Kidney epithelial cell (primary cell): ENCODE measurements at regions not wholly inside any gene's neighbourhood (a gene's known extent, or its start where the extent isn't known, plus 50 kb on each side); places are given as distances from the start of the nearest gene placed in this dataset.

Source experiments
- DNase-seq: peaks from one replicate; pipeline ENCODE4 v3.0.0-alpha.2; 2010; ENCODE audit warnings: low read depth
- H3K27me3 ChIP-seq: 2 replicates; pipeline ENCODE4 v1.6.0; 2011; ENCODE audit warnings: low read length; ENCODE audit not compliant: control insufficient read depth, insufficient read depth
- H3K36me3 ChIP-seq: 2 replicates; pipeline ENCODE4 v1.5.1; 2011; ENCODE audit warnings: low read length; ENCODE audit not compliant: control insufficient read depth, insufficient read depth
- H3K4me3 ChIP-seq: 2 replicates; pipeline ENCODE4 v1.5.1; 2011; ENCODE audit warnings: low read depth, mild to moderate bottlenecking, control low read depth, low read length
- TF ChIP-seq, protein P1 (sequence below): IDR thresholded peaks from 2 replicates; pipeline ENCODE4 v1.5.1; 2011; ENCODE audit warnings: mild to moderate bottlenecking, moderate library complexity, low read length, control low read depth, inconsistent platforms; ENCODE audit not compliant: insufficient read depth, poor library complexity, severe bottlenecking

DNA sequence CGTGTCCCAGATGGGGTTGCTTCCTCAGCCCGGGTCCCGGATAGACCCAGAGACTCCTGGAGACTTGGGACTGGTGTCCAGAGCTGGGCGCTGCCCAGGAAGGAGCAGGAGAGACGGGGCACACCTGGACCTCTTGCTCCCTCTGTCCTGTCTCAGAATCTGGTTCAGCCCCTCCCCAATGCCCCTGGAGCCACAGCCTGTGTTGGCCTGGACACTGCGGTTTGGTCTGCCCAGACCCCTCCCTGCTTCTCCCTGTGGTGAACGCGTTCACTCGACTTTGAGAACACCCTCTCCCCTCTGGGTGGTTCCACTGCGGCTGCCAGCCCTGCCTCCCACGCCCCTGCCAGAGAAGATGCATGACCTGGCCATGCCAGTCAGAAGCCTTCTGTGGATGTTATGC lies 111.1 kb downstream of the HMX1 start:
- no peak for DNase-seq
- Histone ChIP-seq H3K36me3 (no peaks in the 10 kb centered on the region), H3K27me3 (no peaks in the 10 kb centered on the region), H3K4me3 (no peak overlapping the region)
- TF ChIP-seq, protein P1, sequence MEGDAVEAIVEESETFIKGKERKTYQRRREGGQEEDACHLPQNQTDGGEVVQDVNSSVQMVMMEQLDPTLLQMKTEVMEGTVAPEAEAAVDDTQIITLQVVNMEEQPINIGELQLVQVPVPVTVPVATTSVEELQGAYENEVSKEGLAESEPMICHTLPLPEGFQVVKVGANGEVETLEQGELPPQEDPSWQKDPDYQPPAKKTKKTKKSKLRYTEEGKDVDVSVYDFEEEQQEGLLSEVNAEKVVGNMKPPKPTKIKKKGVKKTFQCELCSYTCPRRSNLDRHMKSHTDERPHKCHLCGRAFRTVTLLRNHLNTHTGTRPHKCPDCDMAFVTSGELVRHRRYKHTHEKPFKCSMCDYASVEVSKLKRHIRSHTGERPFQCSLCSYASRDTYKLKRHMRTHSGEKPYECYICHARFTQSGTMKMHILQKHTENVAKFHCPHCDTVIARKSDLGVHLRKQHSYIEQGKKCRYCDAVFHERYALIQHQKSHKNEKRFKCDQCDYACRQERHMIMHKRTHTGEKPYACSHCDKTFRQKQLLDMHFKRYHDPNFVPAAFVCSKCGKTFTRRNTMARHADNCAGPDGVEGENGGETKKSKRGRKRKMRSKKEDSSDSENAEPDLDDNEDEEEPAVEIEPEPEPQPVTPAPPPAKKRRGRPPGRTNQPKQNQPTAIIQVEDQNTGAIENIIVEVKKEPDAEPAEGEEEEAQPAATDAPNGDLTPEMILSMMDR = no peak

DNA sequence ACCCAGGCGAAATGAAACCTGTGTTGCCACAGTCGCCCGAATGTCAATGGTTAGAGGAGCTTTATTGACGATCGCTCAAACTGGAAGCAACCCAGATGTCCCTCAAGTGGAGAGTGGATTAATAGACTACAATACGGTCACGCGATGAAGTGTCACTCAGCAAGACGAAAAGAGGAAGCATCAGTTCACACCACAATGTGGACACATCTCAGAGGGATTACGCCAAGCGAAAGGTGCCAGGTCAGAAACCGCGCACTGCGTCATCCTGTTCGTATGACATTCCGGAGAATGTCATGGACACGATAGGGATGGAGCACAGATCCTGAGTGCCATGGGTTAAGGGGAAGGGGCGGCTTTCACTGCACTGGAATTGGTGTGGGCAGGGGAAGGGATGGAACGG lies 111.7 kb downstream of the HMX1 start:
- TF ChIP-seq, protein P1 = no peak
- no peaks in the 10 kb centered on the region for H3K27me3 ChIP-seq
- no peak for DNase-seq
- H3K4me3 ChIP-seq = no peak overlapping the region
- H3K36me3 ChIP-seq = no peaks in the 10 kb centered on the region

DNA sequence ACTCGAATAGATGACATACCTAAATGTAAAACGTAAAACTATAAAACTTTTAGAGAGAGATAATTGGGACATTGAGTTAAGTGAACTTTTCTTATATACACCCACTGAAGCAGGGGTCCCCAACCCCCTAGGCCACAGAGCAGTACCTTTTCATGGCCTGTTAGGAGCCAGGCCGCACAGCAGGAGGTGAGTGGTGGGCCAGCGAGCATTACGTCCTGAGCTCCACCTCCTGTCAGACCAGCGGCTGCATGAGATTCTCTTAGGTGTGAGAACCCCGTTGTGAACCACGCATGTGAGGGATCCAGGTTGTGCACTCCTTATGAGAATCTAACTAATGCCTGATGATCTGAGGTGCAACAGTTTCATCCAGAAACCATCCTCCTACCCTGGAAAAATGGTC lies 114.8 kb downstream of the HMX1 start:
- H3K4me3 ChIP-seq = no peak overlapping the region
- no peaks in the 10 kb centered on the region for H3K27me3 ChIP-seq
- no peaks in the 10 kb centered on the region for H3K36me3 ChIP-seq
- TF ChIP-seq, protein P1 = no peak
- DNase-seq = no peak

DNA sequence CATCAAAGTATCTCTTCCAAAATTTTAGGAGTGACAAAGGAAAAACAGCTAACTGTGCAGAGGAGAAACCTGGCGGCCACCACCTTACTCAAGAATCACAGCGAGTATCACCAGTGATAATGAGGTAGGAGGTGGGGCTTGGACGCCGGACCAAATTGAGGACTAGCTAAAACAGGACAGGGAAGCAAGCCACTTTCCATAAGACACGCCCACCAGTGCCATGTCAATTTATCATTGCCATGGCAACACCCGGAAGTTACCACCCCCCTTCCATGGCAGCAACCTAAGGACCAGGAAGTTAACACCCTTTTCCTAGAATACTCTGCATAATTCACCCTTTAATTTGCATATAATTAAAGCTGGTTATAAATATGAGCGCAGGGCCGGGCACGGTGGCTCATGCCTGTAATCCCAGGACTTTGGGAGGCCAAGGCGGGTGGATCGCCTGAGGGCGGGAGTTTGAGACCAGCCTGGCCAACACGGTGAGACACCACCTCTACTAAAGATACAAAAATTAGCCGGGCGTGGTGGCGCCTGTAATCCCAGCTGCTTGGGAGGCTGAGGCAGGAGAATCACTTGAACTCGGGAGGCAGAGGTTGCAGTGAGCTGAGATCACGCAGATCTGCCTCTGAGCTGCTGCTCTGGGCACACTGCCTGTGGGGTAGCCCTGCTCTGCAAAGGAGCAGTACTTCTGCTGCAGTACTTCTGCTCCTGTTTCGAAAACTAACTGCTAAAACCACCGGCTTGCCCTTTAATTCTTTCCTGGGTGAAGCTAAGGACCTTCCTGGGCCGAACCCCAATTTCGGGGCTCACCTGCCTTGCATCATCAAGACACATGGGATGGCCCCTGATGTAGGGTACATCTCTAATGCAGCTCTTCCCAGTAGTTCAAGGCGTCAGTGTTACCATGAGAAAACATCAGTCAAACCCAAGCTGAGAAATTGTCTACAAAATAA lies 116.7 kb downstream of the HMX1 start:
- no peak for DNase-seq
- Histone ChIP-seq H3K27me3 (no peaks in the 10 kb centered on the region), H3K36me3 (no peaks in the 10 kb centered on the region), H3K4me3 (no peak overlapping the region)
- TF ChIP-seq, protein P1 = no peak

DNA sequence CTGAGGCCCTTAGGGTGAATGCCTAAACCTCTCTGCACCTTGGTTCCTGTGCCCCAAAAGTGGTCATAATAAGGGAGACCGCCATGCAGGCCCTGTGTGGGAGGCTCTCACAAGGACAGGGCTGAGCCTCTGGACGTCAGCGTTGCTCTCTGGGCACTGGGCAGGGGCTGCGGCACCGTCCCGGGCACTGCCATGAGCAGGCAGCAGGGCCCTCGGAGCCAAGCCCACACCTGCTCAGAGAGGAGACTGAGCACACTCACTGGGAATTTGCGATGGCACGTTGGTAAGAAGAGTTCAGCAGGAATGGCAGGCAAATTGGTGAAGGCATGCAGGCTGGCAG lies 123.4 kb downstream of the HMX1 start:
- no peak for DNase-seq
- TF ChIP-seq, protein P1 = no peak
- H3K36me3 ChIP-seq = no peaks in the 10 kb centered on the region
- H3K4me3 ChIP-seq = no peak overlapping the region
- H3K27me3 ChIP-seq = no peaks in the 10 kb centered on the region
